Right kidney (tissue), 1 donor: ENCODE measurements at regions not wholly inside any gene's neighbourhood (a gene's known extent, or its start where the extent isn't known, plus 50 kb on each side); places are given as distances from the start of the nearest gene placed in this dataset.
"Not testable (repeated sequence)": the region's sequence is repeated elsewhere in the genome, so short reads cannot be mapped to it uniquely, and the experiment has no call there.

ENCODE experiments used
- DNase-seq: peaks from one replicate; pipeline ENCODE4 v3.0.0-alpha.2; 2016

- DNase-seq: no peak
These were observed 106.9 kb upstream of the ATL2 start for GRCh38 chr2:38483776-38484501.

DNA sequence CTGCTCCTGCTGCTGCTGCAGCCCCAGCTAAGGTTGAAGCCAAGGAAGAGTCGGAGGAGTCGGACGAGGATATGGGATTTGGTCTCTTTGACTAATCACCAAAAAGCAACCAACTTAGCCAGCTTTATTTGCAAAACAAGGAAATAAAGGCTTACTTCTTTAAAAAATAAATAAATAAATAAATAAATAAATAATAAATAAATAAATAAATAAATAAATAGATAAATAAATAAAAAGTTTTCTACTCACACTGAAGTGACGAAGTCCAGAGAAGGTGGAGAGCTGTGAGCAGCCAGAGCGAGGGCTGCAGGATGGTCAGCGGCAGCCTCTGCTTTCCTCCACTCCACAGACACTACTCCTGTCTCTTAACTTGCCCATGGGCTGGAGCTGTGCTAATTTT lies 105.6 kb upstream of the ATL2 start:
- DNase-seq: not testable (repeated sequence)

- DNase-seq: no peak
These were observed 103.5 kb upstream of the ATL2 start for GRCh38 chr2:38480617-38481016.

DNA sequence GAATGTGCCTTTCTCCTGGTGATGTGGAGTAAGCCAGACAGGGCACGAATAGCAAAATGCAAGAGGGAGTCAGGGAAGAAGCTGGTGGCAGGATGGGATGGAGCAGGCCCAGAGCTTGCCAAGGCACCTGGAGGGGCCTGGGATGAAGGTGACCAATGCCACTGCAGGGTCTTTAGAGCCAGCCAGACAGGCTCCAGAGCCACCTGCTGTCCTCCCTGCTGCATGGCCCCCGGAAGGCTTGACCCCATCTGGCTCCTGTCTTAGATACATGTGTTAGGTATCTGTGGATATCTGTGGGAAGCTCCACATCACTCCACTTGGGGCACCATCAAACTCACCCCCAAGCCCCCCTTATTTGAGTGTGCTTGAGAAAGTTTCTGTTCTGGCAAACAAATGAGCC lies 99.9 kb upstream of the ATL2 start:
- DNase-seq: no peak

GRCh38 chr2:38475567-38475881 lies 98.5 kb upstream of the ATL2 start:
- no peak for DNase-seq

- DNase-seq: no peak
These were observed 97.9 kb upstream of the ATL2 start for GRCh38 chr2:38474715-38475566.

- no peak for DNase-seq
These were observed 97.0 kb upstream of the ATL2 start for GRCh38 chr2:38474021-38474456.

DNA sequence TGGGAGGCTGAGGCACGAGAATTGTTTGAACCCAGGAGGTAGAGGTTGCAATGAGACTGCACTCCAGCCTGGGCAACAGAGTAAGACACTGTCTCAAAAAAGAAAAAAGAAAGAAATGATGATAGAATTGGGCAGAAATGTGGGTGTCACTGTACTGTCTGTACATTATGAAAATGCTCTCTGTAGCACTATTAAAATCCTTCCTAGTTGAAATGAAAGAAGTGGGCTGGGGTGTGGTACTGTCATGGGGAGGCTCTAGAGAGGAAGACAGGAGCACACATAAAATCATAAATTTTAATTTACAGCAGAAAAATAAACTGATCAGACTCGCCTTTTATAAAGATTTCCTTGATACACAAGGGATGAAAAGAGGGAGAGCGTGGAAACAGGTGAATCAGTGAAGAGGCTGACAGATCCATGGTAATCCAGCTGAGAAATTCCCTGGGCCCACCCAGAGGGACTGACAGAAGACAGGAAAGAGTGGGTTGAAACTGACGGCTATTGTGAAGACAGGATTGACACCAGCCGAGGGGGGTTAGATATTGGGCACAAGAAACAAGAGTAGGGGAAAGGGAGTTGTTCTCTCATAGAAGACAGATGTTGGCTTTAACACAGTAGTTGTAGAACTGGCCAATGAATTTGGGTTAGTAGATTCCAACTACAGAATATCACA lies 96.4 kb upstream of the ATL2 start:
- DNase-seq: no peak

DNA sequence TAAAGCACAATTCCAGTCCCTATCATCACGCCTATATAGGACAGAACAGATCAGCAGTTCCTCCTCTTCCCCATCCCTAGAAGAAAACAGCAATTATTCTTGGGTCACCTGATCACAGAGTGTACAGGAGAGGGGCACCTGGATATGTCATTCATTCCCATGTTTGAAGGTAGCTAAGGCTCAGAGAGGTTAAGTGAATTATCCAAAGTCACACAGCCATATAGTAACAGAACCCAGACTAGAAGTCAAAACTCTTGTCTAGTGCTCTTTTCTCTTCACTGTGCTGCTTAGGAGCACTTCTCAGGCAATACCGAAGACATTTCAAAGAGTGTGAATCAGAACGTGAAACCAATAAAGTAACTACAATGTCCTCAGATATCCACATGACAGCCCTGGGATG lies 93.0 kb upstream of the ATL2 start:
- no peak for DNase-seq

DNA sequence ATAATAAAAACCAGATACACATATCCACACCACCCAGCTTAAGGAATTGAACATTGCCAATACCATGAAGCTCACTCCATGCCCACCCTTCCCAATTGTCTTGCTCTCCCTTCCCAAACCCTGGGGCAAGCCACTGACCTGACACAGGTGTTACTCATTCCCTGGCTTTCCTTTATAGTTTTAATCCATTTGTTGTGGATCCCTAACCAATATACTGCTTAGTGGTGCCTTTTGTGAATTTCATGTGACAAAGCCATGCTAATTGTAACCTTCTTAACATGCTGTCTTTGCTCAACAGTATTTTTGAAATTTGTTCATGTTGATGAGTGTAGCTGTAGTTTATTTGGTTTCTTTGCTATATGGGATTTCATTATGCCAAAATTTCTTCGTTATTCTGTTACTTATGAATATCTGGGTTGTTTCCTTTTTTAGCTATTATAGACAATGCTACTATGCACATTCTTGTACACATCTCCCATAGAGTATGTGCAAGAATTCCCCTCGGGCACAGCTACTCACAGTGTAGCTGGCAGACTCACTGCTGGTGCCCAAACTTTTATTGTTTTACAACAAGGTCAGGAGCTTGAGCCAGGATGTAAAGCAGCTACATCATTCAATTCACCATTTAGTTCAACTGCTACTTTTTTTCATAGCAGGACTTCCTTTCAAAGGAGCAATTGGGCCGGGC lies 90.8 kb upstream of the ATL2 start:
- no peak for DNase-seq

DNA sequence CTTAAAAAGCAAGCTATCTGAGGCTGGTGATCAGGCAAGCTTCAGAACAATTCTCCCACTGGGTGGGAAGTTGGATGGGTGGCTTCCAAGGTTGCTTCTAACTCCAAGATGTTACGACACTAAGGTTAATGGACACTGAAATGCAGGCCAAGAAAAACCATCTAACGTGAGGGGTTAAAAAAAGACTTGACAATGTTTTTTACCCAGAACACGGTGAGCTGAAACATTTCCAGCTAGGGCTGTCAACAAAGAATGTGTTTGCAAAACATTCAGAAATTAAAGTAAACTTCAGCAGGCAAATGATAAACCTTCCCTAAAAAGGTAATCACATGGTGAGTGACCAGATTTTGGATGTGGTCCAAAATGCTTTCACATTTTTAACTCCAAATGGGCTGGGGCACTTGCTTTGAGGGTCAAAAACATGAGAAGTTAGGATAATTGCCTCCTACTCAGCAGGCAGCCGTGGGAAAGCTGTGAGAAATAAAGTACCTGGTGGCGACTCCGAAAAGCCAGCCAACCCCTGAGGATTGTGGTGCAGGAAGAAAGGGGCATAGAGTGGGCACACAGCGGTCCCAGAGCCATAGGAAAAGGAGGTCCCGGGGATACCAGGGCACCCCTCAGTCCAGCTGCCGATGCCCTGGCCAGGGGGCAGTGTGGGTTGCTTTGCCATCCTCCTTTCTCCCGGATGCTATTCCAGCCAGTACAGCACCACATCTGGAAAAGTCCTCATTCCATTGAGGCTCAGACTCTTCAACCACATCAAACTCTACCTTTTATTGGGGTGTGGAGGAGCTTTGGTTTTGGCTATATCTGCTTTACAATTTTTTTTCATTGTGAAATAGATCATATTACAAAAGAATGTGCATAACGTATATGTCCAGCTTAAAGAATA lies 90.0 kb upstream of the ATL2 start:
- DNase-seq: no peak

DNA sequence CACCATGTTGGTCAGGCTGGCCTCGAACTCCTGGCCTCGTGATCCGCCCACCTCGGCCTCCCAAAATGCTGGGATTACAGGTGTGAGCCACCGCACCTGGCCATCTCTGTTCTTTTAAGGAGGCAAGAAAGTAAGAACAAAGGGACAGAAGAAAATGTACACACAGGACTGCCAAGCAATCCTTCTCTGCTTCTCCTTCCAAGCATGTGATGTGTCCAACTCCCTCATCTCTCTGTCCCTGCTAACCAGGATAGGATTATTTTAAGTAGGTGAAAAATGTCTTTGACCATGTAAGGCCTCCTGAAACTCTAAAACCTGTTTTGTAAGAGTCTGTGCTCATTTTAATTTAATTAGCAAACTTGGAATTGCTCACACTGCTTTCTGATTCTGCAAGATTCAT lies 89.3 kb upstream of the ATL2 start:
- no peak for DNase-seq

GRCh38 chr2:38465789-38466127 lies 88.7 kb upstream of the ATL2 start:
- no peak for DNase-seq

DNA sequence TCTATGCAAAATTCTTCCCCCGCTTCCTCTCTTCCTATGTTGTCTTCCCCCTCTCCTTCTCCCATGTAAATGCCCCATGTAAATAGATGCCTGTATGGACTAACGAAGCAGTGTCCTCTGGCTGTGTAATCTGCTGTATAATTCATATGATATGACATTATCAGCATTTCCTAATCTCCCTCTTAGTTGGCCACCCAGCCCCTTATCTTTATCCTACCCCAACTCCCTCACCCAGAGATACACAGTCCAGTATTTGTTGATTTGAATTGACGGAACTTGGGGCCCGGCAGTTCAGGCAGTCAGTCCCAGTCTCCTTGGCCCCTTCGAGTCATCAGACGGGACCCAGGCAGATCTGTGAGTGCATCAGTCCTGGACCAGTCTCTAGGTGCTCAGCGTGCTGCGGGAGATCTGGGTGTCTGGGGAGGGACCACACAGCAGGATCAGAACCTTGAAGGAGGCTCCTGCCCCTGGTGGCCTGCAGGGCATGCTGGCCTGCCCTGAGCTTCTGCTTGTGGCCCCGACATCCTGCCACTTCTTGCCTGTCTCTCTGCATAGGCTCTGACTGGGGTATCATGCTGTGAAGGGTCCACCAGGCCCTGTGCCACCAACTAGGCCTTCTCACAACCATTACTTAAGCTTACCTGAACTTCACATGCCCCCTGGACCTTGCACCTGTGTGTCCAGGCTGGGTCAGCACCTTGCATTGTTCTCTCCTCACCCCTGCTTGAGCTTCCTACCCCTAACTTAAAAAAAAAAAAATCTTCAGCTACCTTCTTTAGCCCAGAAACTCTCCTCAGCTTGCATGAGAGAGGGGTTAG lies 88.1 kb upstream of the ATL2 start:
- DNase-seq: no peak

- no peak for DNase-seq
These were observed 86.7 kb upstream of the ATL2 start for GRCh38 chr2:38463752-38464151.

- DNase-seq: no peak
These were observed 85.1 kb upstream of the ATL2 start for GRCh38 chr2:38462121-38462661.

DNA sequence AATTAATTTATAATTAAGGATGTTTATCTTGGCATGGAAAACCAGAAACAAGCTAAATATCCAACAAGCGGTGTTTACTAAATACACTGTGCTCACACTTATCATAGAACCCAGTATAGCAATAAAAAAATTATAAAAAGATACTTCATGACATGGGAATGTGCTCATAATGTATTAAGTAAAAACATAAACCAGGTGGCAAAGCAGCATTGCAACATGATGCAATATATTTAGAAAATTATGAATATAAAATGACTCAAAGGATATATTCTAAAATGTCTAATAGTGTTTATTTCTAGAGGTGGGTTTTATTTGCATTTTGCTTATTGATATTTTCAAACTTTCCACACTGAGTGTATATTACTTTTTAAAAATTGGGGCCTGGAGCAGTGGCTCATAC lies 84.4 kb upstream of the ATL2 start:
- DNase-seq: no peak

GRCh38 chr2:38460313-38460712 lies 83.2 kb upstream of the ATL2 start:
- DNase-seq: no peak

DNA sequence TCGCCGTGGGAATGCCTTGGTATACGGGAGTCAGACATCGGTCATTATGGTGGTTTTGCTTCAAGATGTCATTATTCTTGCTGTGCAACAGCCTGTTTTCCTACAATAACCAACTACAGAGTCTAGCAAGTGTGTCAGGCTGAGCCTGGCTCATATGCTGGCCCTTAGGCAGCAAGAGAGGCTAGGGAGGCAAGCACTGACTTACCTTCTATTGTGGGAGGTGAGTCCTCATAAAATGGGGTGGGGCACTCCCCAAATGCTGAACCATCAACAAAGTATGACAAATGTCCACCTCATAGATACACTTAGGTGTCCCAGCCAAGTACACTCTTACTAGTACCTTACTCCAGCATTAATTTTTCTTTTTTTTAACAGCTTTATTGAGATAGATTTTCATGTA lies 77.0 kb upstream of the ATL2 start:
- DNase-seq: no peak

DNA sequence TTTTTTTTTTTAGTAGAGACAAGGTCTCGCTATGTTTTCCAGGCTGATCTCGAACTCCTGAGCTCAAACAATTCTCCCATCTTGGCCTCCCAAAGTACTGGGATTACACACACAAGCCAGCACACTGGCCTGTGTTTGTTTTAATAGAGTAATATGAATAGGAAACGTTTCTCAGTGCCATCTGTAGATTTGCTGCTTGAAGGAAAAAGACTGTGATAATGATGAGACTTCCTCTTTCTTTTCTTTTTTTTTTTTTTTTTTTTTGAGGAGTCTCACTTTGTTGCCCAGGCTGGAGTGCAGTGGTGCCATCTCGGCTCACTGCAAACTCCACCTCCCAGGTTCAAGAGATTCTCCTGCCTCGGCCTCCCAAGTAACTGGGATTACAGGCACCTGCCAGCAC lies 74.7 kb upstream of the ATL2 start:
- not testable (repeated sequence) for DNase-seq

DNA sequence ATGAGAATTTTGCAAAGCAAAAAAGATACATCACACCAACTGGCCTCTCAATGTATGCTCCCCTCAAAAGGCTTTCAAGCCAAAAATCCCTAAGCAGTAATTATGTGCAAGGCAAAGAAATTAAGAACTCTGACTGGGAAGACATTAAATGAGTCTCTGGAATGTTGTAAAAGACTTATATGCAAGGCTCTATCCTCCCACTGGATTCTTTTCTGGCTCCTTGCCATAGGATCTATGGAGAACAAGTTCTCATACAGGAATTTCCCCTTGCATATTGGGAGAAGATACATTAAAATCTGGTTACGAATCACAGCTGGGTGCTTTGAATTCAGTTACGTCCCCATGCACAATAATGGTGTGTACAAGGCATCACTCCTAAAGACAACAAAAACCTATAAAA lies 73.4 kb upstream of the ATL2 start:
- no peak for DNase-seq
